Activated CD4-positive, alpha-beta T cell treated with anti-CD3 and anti-CD28 coated beads for 36 hours (primary cell): ENCODE measurements at regions not wholly inside any gene's neighbourhood (a gene's known extent, or its start where the extent isn't known, plus 50 kb on each side); places are given as distances from the start of the nearest gene placed in this dataset.

ENCODE experiments used
- ATAC-seq: fragments of 200-7000 bp; cut with Tn5 transposase; one replicate; pipeline ENCODE4 v1.10.0; 2021; ENCODE audit warnings: mild to moderate bottlenecking, moderate library complexity
- CTCF ChIA-PET: fragments of 350-600 bp; sonication (Branson Sonifier 250); formaldehyde crosslinking; loops from one replicate; lab custom pipeline; 2021; ENCODE audit warnings: antibody characterized with exemption; lab: Charles Lee
- POLR2A ChIA-PET: fragments of 350-600 bp; sonication (Branson Sonifier 250); formaldehyde crosslinking; loops from one replicate; lab custom pipeline; 2021; ENCODE audit warnings: antibody characterized with exemption, inconsistent platforms; lab: Charles Lee
- DNase-seq: peaks from one replicate; pipeline ENCODE4 v3.0.0-alpha.2; 2020
- H3K27ac Mint-ChIP-seq: one replicate; pipeline ENCODE4 v1.8.0; 2021; ENCODE audit warnings: mixed read lengths
- H3K27me3 Mint-ChIP-seq: one replicate; pipeline ENCODE4 v1.8.0; 2021; ENCODE audit warnings: mixed read lengths
- H3K36me3 Mint-ChIP-seq: one replicate; pipeline ENCODE4 v1.8.0; 2021; ENCODE audit warnings: low read depth, mixed read lengths
- H3K4me1 Mint-ChIP-seq: one replicate; pipeline ENCODE4 v1.8.0; 2021; ENCODE audit warnings: mixed read lengths
- H3K4me3 Mint-ChIP-seq: one replicate; pipeline ENCODE4 v1.8.0; 2021; ENCODE audit warnings: mild to moderate bottlenecking, moderate library complexity, mixed read lengths
- H3K9me3 Mint-ChIP-seq: one replicate; pipeline ENCODE4 v1.8.0; 2021; ENCODE audit warnings: low read depth, mixed read lengths
- intact Hi-C, 2 experiments: fragments of 100-400 bp; cut with DNase I in 1 of 2; cut with micrococcal nuclease in 1 of 2; formaldehyde crosslinking; loops; one replicate each; pipeline versions ENCODE4 v1.14.2 to v1.15.1; 2022 to 2024; cut with DNase I, micrococcal nuclease

DNA sequence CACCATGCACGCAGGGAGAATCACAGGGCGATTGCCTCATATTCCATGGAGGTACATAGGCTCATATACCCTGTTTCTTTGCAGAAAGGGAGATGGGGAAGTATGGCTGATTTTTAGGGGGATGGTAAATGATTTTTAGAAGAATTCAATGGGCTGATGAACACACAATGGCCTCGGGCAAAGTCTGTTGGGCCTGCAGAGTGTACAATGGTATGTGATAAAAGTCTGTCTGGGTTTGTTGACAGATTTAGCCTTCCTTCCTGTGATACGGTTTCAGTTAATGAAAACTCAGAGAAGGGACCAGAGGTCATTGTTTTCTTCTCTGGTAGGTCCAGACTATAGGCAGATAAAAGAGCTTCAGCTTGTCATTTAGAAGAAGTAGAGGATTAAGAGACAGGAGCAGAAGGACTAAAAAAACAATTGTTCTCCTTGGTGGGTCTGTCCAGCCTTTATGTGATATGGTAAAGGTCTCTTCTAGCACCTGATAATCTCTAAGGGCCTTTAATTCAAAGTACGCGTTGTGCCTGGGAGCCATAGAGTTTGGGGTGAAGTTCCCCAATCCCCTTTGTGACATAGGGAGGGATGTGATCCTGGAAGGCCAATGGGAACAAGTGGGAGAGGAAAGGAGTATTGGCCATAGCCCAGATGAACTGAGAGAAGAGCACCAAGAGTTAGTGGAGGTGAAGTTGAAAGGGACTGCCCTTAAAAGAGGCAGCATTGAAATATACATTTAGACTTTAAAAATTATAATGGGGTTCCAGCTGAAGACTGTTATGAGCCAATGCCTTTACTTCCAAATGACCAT is 107.5 kb upstream of the SERPINE2 start:
- Mint-ChIP-seq H3K4me3 (no peak overlapping the region), H3K27ac (no peak overlapping the region), H3K9me3 (no peaks in the 10 kb centered on the region), H3K36me3 (no peaks in the 10 kb centered on the region), H3K27me3 (peaks cover 7% of the 10 kb centered on the region), H3K4me1 (no peaks in the 10 kb centered on the region)
- ATAC-seq (no peak), DNase-seq (no peak)
- CTCF ChIA-PET: interaction anchor here (0.6 to 1.6 kb wide), 2 partner anchors 13 to 152 kb away, joined by 3 to 5 read pairs; no protein-coding TSS in a partner anchor
- intact Hi-C loops: no loop called here
- POLR2A ChIA-PET: no interaction called here

GRCh38 chr2:224145751-224146355 is 106.8 kb upstream of the SERPINE2 start:
- POLR2A ChIA-PET: no interaction called here
- Mint-ChIP-seq H3K4me3 (no peak overlapping the region), H3K27me3 (peaks cover 7% of the 10 kb centered on the region), H3K9me3 (no peaks in the 10 kb centered on the region), H3K36me3 (no peaks in the 10 kb centered on the region), H3K4me1 (no peaks in the 10 kb centered on the region), H3K27ac (no peak overlapping the region)
- CTCF ChIA-PET: no interaction called here
- intact Hi-C loops: no loop called here
- ATAC-seq (no peak), DNase-seq (no peak)

DNA sequence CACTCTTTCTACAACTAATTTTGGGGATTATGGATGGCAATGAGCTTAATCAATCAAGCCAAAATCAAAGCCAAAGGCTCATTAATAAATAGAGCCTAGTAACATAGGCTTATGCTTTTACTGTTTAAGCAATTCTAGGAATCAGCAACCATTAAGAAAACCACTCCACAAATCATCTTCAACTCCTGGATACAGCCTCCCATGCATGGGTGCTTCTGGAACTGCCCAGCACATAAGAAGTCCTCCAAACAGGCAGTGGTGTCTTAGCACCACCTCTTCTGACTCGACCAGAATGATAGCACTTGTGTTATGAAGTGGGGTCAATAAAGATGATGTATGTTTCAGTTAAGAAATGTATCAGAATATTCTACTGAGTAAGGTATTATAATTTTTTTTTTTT is 104.4 kb upstream of the SERPINE2 start:
- no peaks in the 10 kb centered on the region for H3K36me3 Mint-ChIP-seq

GRCh38 chr2:224142397-224143312 is 103.6 kb upstream of the SERPINE2 start:
- ATAC-seq (no peak), DNase-seq (no peak)
- intact Hi-C loops: no loop called here
- H3K27ac Mint-ChIP-seq: no peak overlapping the region
- no peak overlapping the region for H3K4me3 Mint-ChIP-seq
- POLR2A ChIA-PET: no interaction called here
- CTCF ChIA-PET: interaction anchor here (0.8 kb wide), 1 partner anchor 172 kb away, joined by 3 read pairs; no protein-coding TSS in a partner anchor
- peaks cover 11% of the 10 kb centered on the region for H3K27me3 Mint-ChIP-seq
- no peaks in the 10 kb centered on the region for H3K36me3 Mint-ChIP-seq
- no peaks in the 10 kb centered on the region for H3K4me1 Mint-ChIP-seq
- H3K9me3 Mint-ChIP-seq: no peaks in the 10 kb centered on the region

More for the DNA sequence above, 104.4 kb upstream of the SERPINE2 start:
- DNase-seq (no peak), ATAC-seq (no peak)
- Mint-ChIP-seq H3K9me3 (no peaks in the 10 kb centered on the region), H3K4me1 (no peaks in the 10 kb centered on the region), H3K4me3 (no peak overlapping the region), H3K27ac (no peak overlapping the region), H3K27me3 (peaks cover 11% of the 10 kb centered on the region)
- CTCF ChIA-PET: interaction anchor here (1.1 kb wide), 1 partner anchor 21 kb away, joined by 3 read pairs; no protein-coding TSS in a partner anchor
- intact Hi-C loops: no loop called here
- POLR2A ChIA-PET: no interaction called here

DNA sequence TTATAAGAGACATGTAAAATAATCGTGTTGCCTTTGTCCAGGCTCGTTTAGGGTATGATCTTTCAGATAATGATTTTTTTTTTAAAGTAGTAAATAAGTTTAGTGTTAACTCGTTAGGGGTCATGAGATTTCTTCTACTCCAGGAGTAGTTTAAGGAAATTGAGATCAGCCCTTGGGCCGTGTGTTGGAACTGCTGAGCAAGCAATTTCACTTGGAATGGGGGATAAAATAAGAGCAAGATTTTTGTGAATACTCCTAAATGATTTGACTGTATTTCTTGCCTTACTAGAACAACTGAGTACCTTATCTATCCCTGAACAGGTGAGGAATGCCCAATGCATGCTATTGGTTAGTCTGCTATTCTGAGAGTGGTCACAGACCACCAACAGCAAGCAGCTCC is 102.2 kb upstream of the SERPINE2 start:
- H3K4me3 Mint-ChIP-seq: no peak overlapping the region
- intact Hi-C loops: no loop called here
- H3K27ac Mint-ChIP-seq: no peak overlapping the region
- H3K9me3 Mint-ChIP-seq: no peaks in the 10 kb centered on the region
- no peaks in the 10 kb centered on the region for H3K36me3 Mint-ChIP-seq
- DNase-seq (no peak), ATAC-seq (no peak)
- no peaks in the 10 kb centered on the region for H3K4me1 Mint-ChIP-seq
- H3K27me3 Mint-ChIP-seq: peaks cover 13% of the 10 kb centered on the region
- ChIA-PET POLR2A (no interaction called here), CTCF (no interaction called here)

GRCh38 chr2:224137208-224137607 is 98.1 kb upstream of the SERPINE2 start:
- H3K27me3 Mint-ChIP-seq: peaks cover 22% of the 10 kb centered on the region
- no peak for DNase-seq
- intact Hi-C loops: no loop called here
- ATAC-seq: no peak
- no peaks in the 10 kb centered on the region for H3K9me3 Mint-ChIP-seq
- H3K4me3 Mint-ChIP-seq: no peak overlapping the region
- POLR2A ChIA-PET: no interaction called here
- no peak overlapping the region for H3K27ac Mint-ChIP-seq
- no peaks in the 10 kb centered on the region for H3K4me1 Mint-ChIP-seq
- no peaks in the 10 kb centered on the region for H3K36me3 Mint-ChIP-seq
- CTCF ChIA-PET: no interaction called here

DNA sequence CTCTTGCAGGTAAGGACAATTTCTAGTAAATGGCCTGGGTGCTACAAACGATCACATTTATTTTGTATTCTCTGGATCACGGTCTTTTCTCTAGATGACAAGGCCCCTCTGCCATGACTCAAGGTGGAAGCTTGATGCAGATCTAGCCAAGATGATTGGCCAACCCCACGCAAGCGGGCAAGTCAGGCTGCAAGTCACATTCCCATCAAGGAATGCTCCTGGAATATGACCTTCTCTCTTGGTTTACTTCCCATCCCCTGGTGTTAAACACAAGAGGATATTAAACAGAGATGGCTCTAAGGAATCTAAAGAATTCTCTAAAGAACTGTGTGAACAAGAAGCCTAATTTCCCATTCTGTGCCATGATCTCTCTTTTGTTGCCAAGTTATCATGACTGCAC is 97.3 kb upstream of the SERPINE2 start:
- ChIA-PET POLR2A (no interaction called here), CTCF (no interaction called here)
- no peaks in the 10 kb centered on the region for H3K4me1 Mint-ChIP-seq
- DNase-seq (no peak), ATAC-seq (no peak)
- H3K27ac Mint-ChIP-seq: no peak overlapping the region
- no peak overlapping the region for H3K4me3 Mint-ChIP-seq
- no peaks in the 10 kb centered on the region for H3K9me3 Mint-ChIP-seq
- intact Hi-C loops: no loop called here
- H3K36me3 Mint-ChIP-seq: no peaks in the 10 kb centered on the region
- H3K27me3 Mint-ChIP-seq: peaks cover 22% of the 10 kb centered on the region

- intact Hi-C loops: no loop called here
- Mint-ChIP-seq H3K27me3 (peaks cover 24% of the 10 kb centered on the region), H3K4me3 (no peak overlapping the region), H3K27ac (no peak overlapping the region), H3K9me3 (no peaks in the 10 kb centered on the region), H3K4me1 (no peaks in the 10 kb centered on the region), H3K36me3 (no peaks in the 10 kb centered on the region)
- DNase-seq: no peak
- ChIA-PET CTCF (no interaction called here), POLR2A (no interaction called here)
- no peak for ATAC-seq
Observed at GRCh38 chr2:224135881-224136280, 96.8 kb upstream of the SERPINE2 start.

GRCh38 chr2:224134003-224134734 is 95.1 kb upstream of the SERPINE2 start:
- Mint-ChIP-seq H3K27ac (no peak overlapping the region), H3K4me1 (no peaks in the 10 kb centered on the region), H3K4me3 (no peak overlapping the region), H3K36me3 (no peaks in the 10 kb centered on the region), H3K27me3 (peaks cover 21% of the 10 kb centered on the region), H3K9me3 (no peaks in the 10 kb centered on the region)
- POLR2A ChIA-PET: no interaction called here
- ATAC-seq (no peak), DNase-seq (no peak)
- CTCF ChIA-PET: interaction anchor here (0.6 to 0.7 kb wide), 2 partner anchors 13 to 141 kb away, joined by 3 read pairs; no protein-coding TSS in a partner anchor
- intact Hi-C loops: no loop called here

DNA sequence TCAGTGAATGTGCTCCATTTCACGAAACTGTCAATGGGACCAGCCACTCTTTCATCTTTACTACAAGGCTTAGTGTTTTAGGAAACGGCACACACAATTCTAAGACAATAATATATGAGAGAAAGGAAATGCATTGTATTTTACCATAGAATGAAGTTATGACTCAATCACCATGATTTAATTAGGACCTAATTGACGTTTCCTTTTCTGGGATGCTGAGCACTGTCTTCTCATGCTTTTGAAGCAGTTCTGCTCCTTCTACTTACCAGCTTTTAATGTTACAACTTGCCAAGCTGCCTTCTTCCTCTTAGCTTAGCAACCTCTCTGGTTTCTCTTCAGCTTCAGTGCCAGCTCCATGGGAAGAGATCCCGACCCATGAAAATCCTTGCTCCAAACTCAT is 94.3 kb upstream of the SERPINE2 start:
- H3K4me1 Mint-ChIP-seq: no peaks in the 10 kb centered on the region
- DNase-seq: no peak
- H3K27ac Mint-ChIP-seq: no peak overlapping the region
- peaks cover 21% of the 10 kb centered on the region for H3K27me3 Mint-ChIP-seq
- no peaks in the 10 kb centered on the region for H3K9me3 Mint-ChIP-seq
- no peaks in the 10 kb centered on the region for H3K36me3 Mint-ChIP-seq
- intact Hi-C loops: no loop called here
- no peak overlapping the region for H3K4me3 Mint-ChIP-seq
- no peak for ATAC-seq
- ChIA-PET CTCF (interaction anchor here (0.7 kb wide), 1 partner anchor 14 kb away, joined by 3 read pairs; no protein-coding TSS in a partner anchor), POLR2A (no interaction called here)
